Loucy (cell line): ENCODE measurements at regions not wholly inside any gene's neighbourhood (a gene's known extent, or its start where the extent isn't known, plus 50 kb on each side); places are given as distances from the start of the nearest gene placed in this dataset.

Source experiments
- H2AFZ ChIP-seq: fragments of 200-600 bp; sonication (generic); 2 replicates; pipeline ENCODE4 v1.6.0; 2016; ENCODE audit warnings: antibody characterized with exemption, mild to moderate bottlenecking, low read length, moderate library complexity
- H3F3A ChIP-seq: fragments of 200-600 bp; 2 replicates; pipeline ENCODE4 v1.6.0; 2016; ENCODE audit warnings: antibody characterized with exemption, low read depth, mild to moderate bottlenecking
- H3K27me3 ChIP-seq: fragments of 200-600 bp; sonication (generic); 2 replicates; pipeline ENCODE4 v1.6.1; 2014; ENCODE audit warnings: low read length, mild to moderate bottlenecking; ENCODE audit not compliant: insufficient read depth, poor library complexity, severe bottlenecking
- H3K36me3 ChIP-seq: fragments of 200-600 bp; sonication (generic); 2 replicates; pipeline ENCODE4 v1.6.1; 2016; ENCODE audit warnings: low read length; ENCODE audit not compliant: insufficient read depth
- H3K4me1 ChIP-seq: fragments of 200-600 bp; sonication (generic); 2 replicates; pipeline ENCODE4 v1.5.1; 2014; ENCODE audit warnings: low read length, mild to moderate bottlenecking; ENCODE audit not compliant: insufficient read depth, poor library complexity, severe bottlenecking
- H3K4me2 ChIP-seq: fragments of 200-600 bp; sonication (generic); 2 replicates; pipeline ENCODE4 v1.6.0; 2014; ENCODE audit warnings: antibody characterized with exemption, low read length, low read depth, mild to moderate bottlenecking; ENCODE audit not compliant: poor library complexity, severe bottlenecking
- H3K4me3 ChIP-seq: fragments of 200-600 bp; sonication (generic); 2 replicates; pipeline ENCODE4 v1.5.1; 2014; ENCODE audit warnings: low read length, mild to moderate bottlenecking, mixed read lengths; ENCODE audit not compliant: poor library complexity, severe bottlenecking
- H3K79me2 ChIP-seq: fragments of 200-600 bp; sonication (generic); 2 replicates; pipeline ENCODE4 v1.6.1; 2014; ENCODE audit warnings: low read length; ENCODE audit not compliant: insufficient read depth
- H3K9ac ChIP-seq: fragments of 200-600 bp; sonication (generic); 2 replicates; pipeline ENCODE4 v1.6.0; 2014; ENCODE audit warnings: mild to moderate bottlenecking, low read depth, low read length, moderate library complexity; ENCODE audit not compliant: poor library complexity, severe bottlenecking
- H3K9me2 ChIP-seq: fragments of 200-600 bp; sonication (generic); replicated peaks from 2 replicates; pipeline ENCODE4 v1.6.1; 2016; ENCODE audit warnings: low read depth, low read length, mixed read lengths
- H3K9me3 ChIP-seq: fragments of 200-600 bp; sonication (generic); 2 replicates; pipeline ENCODE4 v1.6.1; 2014; ENCODE audit warnings: mild to moderate bottlenecking, antibody characterized with exemption, low read length, low read depth; ENCODE audit not compliant: insufficient read depth
- H4K20me1 ChIP-seq: fragments of 200-600 bp; sonication (generic); 2 replicates; pipeline ENCODE4 v1.6.0; 2014; ENCODE audit warnings: antibody characterized with exemption, low read length, mild to moderate bottlenecking; ENCODE audit not compliant: insufficient read depth, poor library complexity, severe bottlenecking
- EZH2phosphoT487 ChIP-seq: fragments of 200-600 bp; IDR thresholded peaks from 2 replicates; pipeline ENCODE4 v1.6.1; 2018; ENCODE audit warnings: antibody characterized with exemption, mild to moderate bottlenecking, moderate library complexity, borderline replicate concordance
- TF ChIP-seq, protein P1 (sequence below): fragments of 200-600 bp; sonication (generic); conservative IDR thresholded peaks from 2 replicates; pipeline ENCODE4 v1.5.1; 2014; ENCODE audit warnings: mild to moderate bottlenecking, antibody characterized with exemption, low read length

DNA sequence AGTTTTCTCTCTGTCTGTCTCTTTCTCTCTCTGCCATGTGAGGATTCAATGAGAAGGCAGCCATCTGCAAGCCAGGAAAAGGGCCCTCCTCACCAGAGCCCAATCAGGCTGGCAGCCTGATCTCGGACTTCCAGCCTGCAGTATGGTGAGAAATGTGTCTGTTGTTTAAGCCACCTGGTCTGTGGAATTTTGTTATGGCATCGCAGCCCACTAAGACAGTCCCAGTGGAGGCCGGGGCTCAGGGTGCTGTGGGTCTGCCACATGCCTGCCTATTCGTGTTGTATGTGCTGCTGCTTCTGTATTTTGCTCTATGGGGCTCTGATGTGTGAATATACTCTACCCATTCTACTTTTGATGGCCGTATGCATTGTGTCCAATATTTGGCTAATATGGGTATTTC lies 139.0 kb upstream of the HS6ST1 start:
- TF ChIP-seq, protein P1, sequence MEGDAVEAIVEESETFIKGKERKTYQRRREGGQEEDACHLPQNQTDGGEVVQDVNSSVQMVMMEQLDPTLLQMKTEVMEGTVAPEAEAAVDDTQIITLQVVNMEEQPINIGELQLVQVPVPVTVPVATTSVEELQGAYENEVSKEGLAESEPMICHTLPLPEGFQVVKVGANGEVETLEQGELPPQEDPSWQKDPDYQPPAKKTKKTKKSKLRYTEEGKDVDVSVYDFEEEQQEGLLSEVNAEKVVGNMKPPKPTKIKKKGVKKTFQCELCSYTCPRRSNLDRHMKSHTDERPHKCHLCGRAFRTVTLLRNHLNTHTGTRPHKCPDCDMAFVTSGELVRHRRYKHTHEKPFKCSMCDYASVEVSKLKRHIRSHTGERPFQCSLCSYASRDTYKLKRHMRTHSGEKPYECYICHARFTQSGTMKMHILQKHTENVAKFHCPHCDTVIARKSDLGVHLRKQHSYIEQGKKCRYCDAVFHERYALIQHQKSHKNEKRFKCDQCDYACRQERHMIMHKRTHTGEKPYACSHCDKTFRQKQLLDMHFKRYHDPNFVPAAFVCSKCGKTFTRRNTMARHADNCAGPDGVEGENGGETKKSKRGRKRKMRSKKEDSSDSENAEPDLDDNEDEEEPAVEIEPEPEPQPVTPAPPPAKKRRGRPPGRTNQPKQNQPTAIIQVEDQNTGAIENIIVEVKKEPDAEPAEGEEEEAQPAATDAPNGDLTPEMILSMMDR, result no peak
- TF ChIP-seq EZH2phosphoT487, result no peak
- no peak overlapping the region for H3K4me2 ChIP-seq
- no peaks in the 10 kb centered on the region for H4K20me1 ChIP-seq
- H3K79me2 ChIP-seq, result no peaks in the 10 kb centered on the region
- H3F3A ChIP-seq, result no peaks in the 10 kb centered on the region
- peaks cover 8% of the 10 kb centered on the region; the same call in 1 of the 2 replicates for H3K9me3 ChIP-seq
- H3K9ac ChIP-seq, result peak overlapping the region; percentile 11
- no peak overlapping the region for H3K4me3 ChIP-seq
- H3K9me2 ChIP-seq, result no peaks in the 10 kb centered on the region
- no peaks in the 10 kb centered on the region for H3K36me3 ChIP-seq
- no peak overlapping the region for H2AFZ ChIP-seq
- no peaks in the 10 kb centered on the region for H3K27me3 ChIP-seq
- H3K4me1 ChIP-seq, result peaks cover 13% of the 10 kb centered on the region

GRCh38 chr2:128458505-128458904 lies 139.8 kb upstream of the HS6ST1 start:
- TF ChIP-seq EZH2phosphoT487, result no peak
- TF ChIP-seq, protein P1, result no peak
- no peaks in the 10 kb centered on the region for H3F3A ChIP-seq
- no peaks in the 10 kb centered on the region for H3K9me2 ChIP-seq
- H3K9me3 ChIP-seq, result peaks cover 8% of the 10 kb centered on the region; the same call in 1 of the 2 replicates
- H3K36me3 ChIP-seq, result no peaks in the 10 kb centered on the region
- 0 out of 2 replicates have a peak overlapping the region, but pooled peaks have one; percentile 29 for H2AFZ ChIP-seq
- H4K20me1 ChIP-seq, result no peaks in the 10 kb centered on the region
- H3K79me2 ChIP-seq, result no peaks in the 10 kb centered on the region
- H3K4me1 ChIP-seq, result peaks cover 13% of the 10 kb centered on the region
- H3K4me2 ChIP-seq, result no peak overlapping the region
- no peaks in the 10 kb centered on the region for H3K27me3 ChIP-seq
- peak overlapping the region; percentile 11 for H3K9ac ChIP-seq
- H3K4me3 ChIP-seq, result no peak overlapping the region

DNA sequence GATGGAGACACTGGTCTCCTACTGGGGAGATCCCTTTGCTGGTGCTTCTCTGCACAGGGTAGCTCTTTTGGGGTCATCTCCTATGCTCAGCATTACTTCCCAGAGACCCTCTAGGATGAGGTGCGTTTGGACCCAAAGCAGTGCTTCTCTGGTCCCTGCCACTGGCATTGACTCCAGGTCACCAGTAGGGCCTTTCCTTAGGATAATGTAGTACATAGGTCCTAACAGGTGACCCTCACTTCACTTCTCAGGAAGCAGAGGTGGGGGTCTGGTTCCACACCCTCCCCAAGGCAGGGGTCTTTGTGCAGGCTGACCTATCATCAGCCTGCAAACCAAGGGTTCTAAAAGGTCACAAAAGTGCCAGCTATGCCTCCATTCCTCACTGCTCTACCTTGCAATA lies 145.8 kb upstream of the HS6ST1 start:
- Histone ChIP-seq H3K79me2 (no peaks in the 10 kb centered on the region), H4K20me1 (no peaks in the 10 kb centered on the region), H3K9me3 (peaks cover 42% of the 10 kb centered on the region; the same call in 1 of the 2 replicates), H3K9me2 (no peaks in the 10 kb centered on the region), H3K4me2 (no peak overlapping the region), H3K27me3 (no peaks in the 10 kb centered on the region), H2AFZ (no peak overlapping the region), H3K4me1 (no peaks in the 10 kb centered on the region), H3F3A (no peaks in the 10 kb centered on the region), H3K36me3 (no peaks in the 10 kb centered on the region), H3K9ac (no peak overlapping the region), H3K4me3 (no peak overlapping the region)
- TF ChIP-seq, protein P1, result no peak
- no peak for TF ChIP-seq EZH2phosphoT487
